Activated CD4-positive, alpha-beta T cell treated with anti-CD3 and anti-CD28 coated beads, Interleukin-2, Interleukin-6, amounts not matched to agents 100 ng/mL and 50 ng/mL, durations not matched to agents 16 hours and 8 hours (primary cell): ENCODE measurements at regions not wholly inside any gene's neighbourhood (a gene's known extent, or its start where the extent isn't known, plus 50 kb on each side); places are given as distances from the start of the nearest gene placed in this dataset.
"Not testable (repeated sequence)": the region's sequence is repeated elsewhere in the genome, so short reads cannot be mapped to it uniquely, and the experiment has no call there.

Experiments
- DNase-seq: peaks from one replicate; pipeline ENCODE4 v3.0.0-alpha.2; 2020

GRCh38 chr20:5386846-5387245 lies 70.1 kb upstream of the PROKR2 start:
- not testable (repeated sequence) for DNase-seq

- DNase-seq = not testable (repeated sequence)
Measured at GRCh38 chr20:5381527-5381926, 64.8 kb upstream of the PROKR2 start.

GRCh38 chr20:5377484-5377883 lies 60.7 kb upstream of the PROKR2 start:
- no peak for DNase-seq

- DNase-seq = no peak
Measured at GRCh38 chr20:5376228-5376627, 59.5 kb upstream of the PROKR2 start.

- no peak for DNase-seq
Measured at GRCh38 chr20:5374171-5374570, 57.4 kb upstream of the PROKR2 start.

- DNase-seq = no peak
Measured at GRCh38 chr20:5372371-5372770, 55.6 kb upstream of the PROKR2 start.

GRCh38 chr20:5369629-5370028 lies 52.9 kb upstream of the PROKR2 start:
- DNase-seq = no peak
